HTR-8/SVneo (cell line): ENCODE measurements at regions not wholly inside any gene's neighbourhood (a gene's known extent, or its start where the extent isn't known, plus 50 kb on each side); places are given as distances from the start of the nearest gene placed in this dataset.

Source experiments
- DNase-seq: peaks from one replicate; pipeline ENCODE4 v3.0.0; 2011; ENCODE audit warnings: low spot score, mixed read lengths; ENCODE audit not compliant: insufficient read length
- FAIRE-seq: peaks from 2 replicates; lab custom pipeline; 2011; peaks lifted over from hg19 to GRCh38; lab: Jason Lieb, UNC

GRCh38 chr5:61974680-61975079, 331.3 kb upstream of the KIF2A start:
- DNase-seq (no peak), FAIRE-seq (no peak)

GRCh38 chr5:61981886-61982285, 324.1 kb upstream of the KIF2A start:
- FAIRE-seq = no peak
- no peak for DNase-seq

- FAIRE-seq = no peak
Measured at GRCh38 chr5:61991430-61991829, 314.6 kb upstream of the KIF2A start.

GRCh38 chr5:61991866-61992265, 314.1 kb upstream of the KIF2A start:
- DNase-seq = no peak
- FAIRE-seq = no peak

More at GRCh38 chr5:61991430-61991829, 314.6 kb upstream of the KIF2A start:
- DNase-seq = no peak

GRCh38 chr5:61993295-61993927, 312.6 kb upstream of the KIF2A start:
- FAIRE-seq = no peak
- DNase-seq = no peak

GRCh38 chr5:61994171-61994570, 311.8 kb upstream of the KIF2A start:
- DNase-seq (no peak), FAIRE-seq (no peak)

- FAIRE-seq (no peak), DNase-seq (no peak)
Measured at GRCh38 chr5:61995486-61995885, 310.5 kb upstream of the KIF2A start.

GRCh38 chr5:61999371-61999770, 306.6 kb upstream of the KIF2A start:
- DNase-seq (no peak), FAIRE-seq (no peak)

GRCh38 chr5:62000646-62001045, 305.4 kb upstream of the KIF2A start:
- FAIRE-seq (no peak), DNase-seq (no peak)

GRCh38 chr5:62001640-62002039, 304.4 kb upstream of the KIF2A start:
- DNase-seq (no peak), FAIRE-seq (no peak)

GRCh38 chr5:62002436-62002835, 303.6 kb upstream of the KIF2A start:
- FAIRE-seq (no peak), DNase-seq (no peak)

- DNase-seq (no peak), FAIRE-seq (no peak)
Measured at GRCh38 chr5:62005551-62005950, 300.5 kb upstream of the KIF2A start.

GRCh38 chr5:62007457-62007856, 298.5 kb upstream of the KIF2A start:
- DNase-seq = no peak

GRCh38 chr5:62011089-62011664, 294.8 kb upstream of the KIF2A start:
- DNase-seq (no peak), FAIRE-seq (no peak)

More at GRCh38 chr5:62007457-62007856, 298.5 kb upstream of the KIF2A start:
- no peak for FAIRE-seq

GRCh38 chr5:62017092-62017491, 288.9 kb upstream of the KIF2A start:
- FAIRE-seq = no peak
- DNase-seq = no peak

GRCh38 chr5:62029303-62029702, 276.7 kb upstream of the KIF2A start:
- no peak for FAIRE-seq
- peak; percentile 7 for DNase-seq

- no peak for DNase-seq
Measured at GRCh38 chr5:62030326-62030725, 275.7 kb upstream of the KIF2A start.

GRCh38 chr5:62038024-62038423, 268.0 kb upstream of the KIF2A start:
- DNase-seq = no peak
- no peak for FAIRE-seq

More at GRCh38 chr5:62030326-62030725, 275.7 kb upstream of the KIF2A start:
- FAIRE-seq = no peak

- DNase-seq (no peak), FAIRE-seq (no peak)
Measured at GRCh38 chr5:62041156-62041756, 264.8 kb upstream of the KIF2A start.

- DNase-seq (no peak), FAIRE-seq (no peak)
Measured at GRCh38 chr5:62042007-62042406, 264.0 kb upstream of the KIF2A start.
